ENCODE measurements at regions not wholly inside any gene's neighbourhood (a gene's known extent, or its start where the extent isn't known, plus 50 kb on each side); places are given as distances from the start of the nearest gene placed in this dataset.
"Not testable (repeated sequence)": the region's sequence is repeated elsewhere in the genome, so short reads cannot be mapped to it uniquely, and the experiment has no call there.

DNA sequence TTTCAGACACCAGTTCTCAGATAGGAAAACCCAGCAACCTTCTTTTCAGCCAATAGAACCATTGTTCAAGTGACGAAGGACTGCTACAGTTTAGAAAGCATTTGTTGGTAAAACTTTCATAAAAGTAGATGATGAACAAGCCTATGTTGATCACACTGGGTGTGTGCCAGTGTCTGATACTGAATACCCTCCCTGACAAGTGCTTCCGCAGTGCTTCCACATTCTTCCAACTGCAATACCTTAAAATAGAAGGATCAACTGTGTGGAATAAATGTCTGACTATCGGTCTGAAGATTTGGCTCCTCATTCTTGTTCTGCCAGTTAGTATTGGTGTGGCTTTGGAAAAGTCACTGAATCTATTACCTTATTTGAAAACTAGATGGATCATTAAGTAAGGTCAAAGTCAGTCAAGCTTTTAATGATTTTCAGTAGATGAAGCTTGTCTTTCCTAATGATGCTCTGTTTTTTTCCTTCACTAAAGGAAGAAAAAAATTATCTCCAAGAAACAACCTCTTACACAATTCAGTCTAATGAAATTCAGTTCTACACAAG, 479.4 kb upstream of the CBLB start:
- H3K27ac ChIP-seq (ENCODE audit: low read length) = no peak overlapping the region
- peaks cover 11 to 15% (median 11%) of the 10 kb centered on the region in 3 donors for H3K4me1 Mint-ChIP-seq
- no peaks in the 10 kb centered on the region for H3K36me3 Mint-ChIP-seq
- no peak overlapping the region for H3K27ac Mint-ChIP-seq
- no peaks in the 10 kb centered on the region for H3K9me3 ChIP-seq
- no peaks in the 10 kb centered on the region for H3K27me3 ChIP-seq (replicated peaks in 1 of 2; ENCODE audit: control insufficient read depth in 2 of 2, extremely low read depth in 1 of 2, insufficient read depth in 2 of 2, low read length in 1 of 2)
- H3K27me3 Mint-ChIP-seq = no peaks in the 10 kb centered on the region
- H3K4me3 Mint-ChIP-seq = no peak overlapping the region
- no peaks in the 10 kb centered on the region for H3K36me3 ChIP-seq (ENCODE audit: control insufficient read depth in 2 of 2, extremely low read depth in 1 of 2, insufficient read depth in 1 of 2, low read length in 1 of 2)
- no peak overlapping the region for H3K4me3 ChIP-seq (ENCODE audit: control insufficient read depth in 1 of 2, extremely low read depth in 1 of 2, low read length in 1 of 2)
- DNase-seq (no peak), ATAC-seq (replicated peaks in 1 of 4) (no peak)
- H3K9me3 Mint-ChIP-seq = no peaks in the 10 kb centered on the region
- no CpG with 5 or more reads among the region's 3 CpGs for WGBS (ENCODE audit: insufficient coverage)
- ChIA-PET CTCF (no interaction called here), POLR2A (no interaction called here)
- H3K4me1 ChIP-seq (ENCODE audit: control insufficient read depth in 1 of 2, extremely low read depth in 1 of 2, insufficient read depth in 2 of 2, low read length in 2 of 2) = peaks cover 0 to 6% of the 10 kb centered on the region in 2 experiments

DNA sequence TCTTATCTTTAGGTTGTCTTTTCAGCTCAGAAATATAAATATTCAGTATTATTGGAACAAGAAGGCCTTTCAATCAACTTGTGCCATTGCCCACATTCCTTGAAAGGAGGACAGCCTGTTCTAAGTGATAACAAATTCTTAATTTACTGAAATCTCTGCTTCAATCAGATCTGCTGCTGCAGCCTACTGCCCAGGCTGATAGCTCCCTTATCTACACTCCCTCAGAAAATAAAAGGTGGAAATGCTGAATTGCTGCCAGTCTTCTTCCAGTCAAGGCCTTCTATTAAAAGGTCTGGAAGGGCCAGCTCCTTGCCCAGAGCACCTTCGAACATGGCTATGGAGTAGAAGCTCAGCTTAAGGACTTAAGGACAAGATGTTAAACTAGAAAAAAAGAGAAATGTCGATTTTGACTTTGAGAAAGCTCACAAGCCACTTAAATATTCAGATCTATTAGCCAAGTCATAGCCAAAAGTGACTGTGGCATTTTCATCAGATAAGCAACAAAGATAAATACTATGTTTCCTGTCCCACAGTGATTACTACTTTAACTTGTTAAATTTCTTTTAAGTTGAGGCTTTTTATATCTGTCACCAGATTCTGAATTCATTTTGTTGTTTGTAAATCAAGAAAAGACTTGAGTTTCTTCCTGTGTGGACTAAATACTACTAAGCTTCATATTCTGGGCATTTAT, 480.5 kb upstream of the CBLB start:
- WGBS (ENCODE audit: insufficient coverage) = no CpG with 5 or more reads among the region's 2 CpGs
- peak overlapping the region; percentile 18 to 69 for H3K27ac Mint-ChIP-seq
- no peaks in the 10 kb centered on the region for H3K9me3 Mint-ChIP-seq
- DNase-seq (no peak), ATAC-seq (replicated peaks in 1 of 4) (no peak)
- CTCF ChIA-PET = no interaction called here
- Histone ChIP-seq H3K4me3 (ENCODE audit: control insufficient read depth in 1 of 2, extremely low read depth in 1 of 2, low read length in 1 of 2) (no peak overlapping the region), H3K36me3 (ENCODE audit: control insufficient read depth in 2 of 2, extremely low read depth in 1 of 2, insufficient read depth in 1 of 2, low read length in 1 of 2) (no peaks in the 10 kb centered on the region), H3K27ac (ENCODE audit: low read length) (no peak overlapping the region), H3K4me1 (ENCODE audit: control insufficient read depth in 1 of 2, extremely low read depth in 1 of 2, insufficient read depth in 2 of 2, low read length in 2 of 2) (peaks cover 0 to 6% of the 10 kb centered on the region in 2 experiments), H3K9me3 (no peaks in the 10 kb centered on the region), H3K27me3 (replicated peaks in 1 of 2; ENCODE audit: control insufficient read depth in 2 of 2, extremely low read depth in 1 of 2, insufficient read depth in 2 of 2, low read length in 1 of 2) (no peaks in the 10 kb centered on the region)
- no peaks in the 10 kb centered on the region for H3K36me3 Mint-ChIP-seq
- POLR2A ChIA-PET = interaction anchor here in 1 of 2 donors (0.7 kb wide), 1 partner anchor 55 kb away, joined by 3 read pairs; no protein-coding TSS in a partner anchor
- H3K4me3 Mint-ChIP-seq = no peak overlapping the region
- no peaks in the 10 kb centered on the region for H3K27me3 Mint-ChIP-seq
- peaks cover 11 to 15% (median 11%) of the 10 kb centered on the region in 3 donors for H3K4me1 Mint-ChIP-seq

DNA sequence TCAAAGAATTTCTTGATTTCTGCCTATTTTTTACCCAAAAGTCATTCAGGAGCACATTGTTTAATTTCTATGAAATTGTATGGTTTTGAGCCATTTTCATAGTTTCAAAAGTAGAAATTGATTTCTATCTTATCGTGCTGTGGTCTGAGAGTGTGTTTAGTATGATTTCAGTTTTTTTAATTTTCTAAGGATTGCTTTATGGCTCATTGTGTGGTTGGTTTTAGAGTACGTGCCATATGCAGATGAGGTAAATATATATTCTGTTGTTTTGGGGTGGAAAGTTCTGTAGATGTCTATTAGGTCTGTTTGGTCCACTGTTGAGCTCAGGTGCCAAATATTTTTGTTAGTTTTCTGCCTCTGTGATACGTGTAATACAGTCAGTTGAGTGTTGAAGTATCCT, 487.1 kb upstream of the CBLB start:
- H3K27me3 ChIP-seq (replicated peaks in 1 of 2; ENCODE audit: control insufficient read depth in 2 of 2, extremely low read depth in 1 of 2, insufficient read depth in 2 of 2, low read length in 1 of 2) = no peaks in the 10 kb centered on the region
- Mint-ChIP-seq H3K27me3 (no peaks in the 10 kb centered on the region), H3K27ac (no peak overlapping the region), H3K9me3 (peaks cover 0 to 4% (median 0%) of the 10 kb centered on the region in 3 donors), H3K4me3 (no peak overlapping the region), H3K4me1 (no peaks in the 10 kb centered on the region), H3K36me3 (no peaks in the 10 kb centered on the region)
- H3K36me3 ChIP-seq (ENCODE audit: control insufficient read depth in 2 of 2, extremely low read depth in 1 of 2, insufficient read depth in 1 of 2, low read length in 1 of 2) = no peaks in the 10 kb centered on the region
- no peaks in the 10 kb centered on the region for H3K4me1 ChIP-seq (ENCODE audit: control insufficient read depth in 1 of 2, extremely low read depth in 1 of 2, insufficient read depth in 2 of 2, low read length in 2 of 2)
- DNase-seq (no peak), ATAC-seq (replicated peaks in 1 of 4) (no peak)
- H3K4me3 ChIP-seq (ENCODE audit: control insufficient read depth in 1 of 2, extremely low read depth in 1 of 2, low read length in 1 of 2) = no peak overlapping the region
- WGBS (ENCODE audit: insufficient coverage) = 81% methylated on average over 2 of the region's 3 CpGs
- H3K9me3 ChIP-seq = no peaks in the 10 kb centered on the region
- CTCF ChIA-PET = no interaction called here
- no peak overlapping the region for H3K27ac ChIP-seq (ENCODE audit: low read length)
- POLR2A ChIA-PET = no interaction called here

DNA sequence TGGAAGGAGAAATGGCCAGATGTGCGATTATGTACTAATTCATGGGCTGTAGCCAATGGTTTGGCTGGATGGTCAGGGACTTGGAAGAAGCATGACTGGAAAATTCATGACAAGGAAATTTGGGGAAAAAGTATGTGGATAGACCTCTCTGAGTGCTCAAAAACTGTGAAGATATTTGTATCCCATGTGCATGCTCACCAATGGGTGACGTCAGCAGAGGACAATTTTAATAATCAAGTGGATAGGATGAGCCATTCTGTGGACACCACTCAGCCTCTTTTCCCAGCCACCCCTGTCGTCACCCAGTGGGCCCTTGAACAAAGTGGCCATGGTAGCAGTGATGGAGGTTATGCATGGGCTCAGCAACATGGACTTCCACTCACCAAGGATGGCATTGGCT, 490.9 kb upstream of the CBLB start:
- Mint-ChIP-seq H3K4me1 (peaks cover 0 to under 1% (median 0%) of the 10 kb centered on the region in 3 donors), H3K27ac (no peak overlapping the region), H3K36me3 (no peaks in the 10 kb centered on the region), H3K4me3 (no peak overlapping the region), H3K27me3 (no peaks in the 10 kb centered on the region), H3K9me3 (peaks cover 2 to 4% (median 4%) of the 10 kb centered on the region in 3 donors)
- H3K4me1 ChIP-seq (ENCODE audit: control insufficient read depth in 1 of 2, extremely low read depth in 1 of 2, insufficient read depth in 2 of 2, low read length in 2 of 2) = no peaks in the 10 kb centered on the region
- 100% methylated on average over 2 of the region's 3 CpGs for WGBS (ENCODE audit: insufficient coverage)
- ATAC-seq (replicated peaks in 1 of 4) = no peak
- ChIA-PET POLR2A (no interaction called here), CTCF (no interaction called here)
- H3K27me3 ChIP-seq (replicated peaks in 1 of 2; ENCODE audit: control insufficient read depth in 2 of 2, extremely low read depth in 1 of 2, insufficient read depth in 2 of 2, low read length in 1 of 2) = no peaks in the 10 kb centered on the region
- H3K9me3 ChIP-seq = no peaks in the 10 kb centered on the region
- no peak overlapping the region for H3K27ac ChIP-seq (ENCODE audit: low read length)
- H3K4me3 ChIP-seq (ENCODE audit: control insufficient read depth in 1 of 2, extremely low read depth in 1 of 2, low read length in 1 of 2) = no peak overlapping the region
- no peak for DNase-seq
- H3K36me3 ChIP-seq (ENCODE audit: control insufficient read depth in 2 of 2, extremely low read depth in 1 of 2, insufficient read depth in 1 of 2, low read length in 1 of 2) = no peaks in the 10 kb centered on the region

DNA sequence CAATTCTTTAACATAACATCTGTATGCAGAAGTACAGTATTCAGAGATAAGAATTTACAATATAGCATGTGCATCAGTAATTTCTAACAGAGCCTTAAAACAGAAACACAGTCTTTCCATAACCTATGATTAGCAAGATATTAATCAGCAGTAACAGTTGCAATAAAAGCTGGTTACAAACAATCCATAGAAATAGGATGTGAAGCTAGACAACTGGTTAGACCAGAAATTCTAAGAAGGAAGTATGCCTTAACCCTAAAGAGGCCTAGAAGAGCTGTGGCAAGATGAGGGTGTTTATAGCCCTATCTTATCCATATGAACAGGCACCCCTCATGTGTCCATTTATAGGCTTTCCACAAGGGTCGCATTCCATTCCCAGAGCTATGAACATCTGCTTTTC, 492.1 kb upstream of the CBLB start:
- no CpG with 5 or more reads among the region's 1 CpG for WGBS (ENCODE audit: insufficient coverage)
- H3K4me3 Mint-ChIP-seq; POLR2A ChIA-PET; H3K27ac Mint-ChIP-seq; H3K27me3 ChIP-seq (replicated peaks in 1 of 2; ENCODE audit: control insufficient read depth in 2 of 2, extremely low read depth in 1 of 2, insufficient read depth in 2 of 2, low read length in 1 of 2); H3K27ac ChIP-seq (ENCODE audit: low read length); H3K36me3 Mint-ChIP-seq; H3K9me3 Mint-ChIP-seq; H3K9me3 ChIP-seq; DNase-seq; H3K4me3 ChIP-seq (ENCODE audit: control insufficient read depth in 1 of 2, extremely low read depth in 1 of 2, low read length in 1 of 2); CTCF ChIA-PET; H3K27me3 Mint-ChIP-seq; H3K36me3 ChIP-seq (ENCODE audit: control insufficient read depth in 2 of 2, extremely low read depth in 1 of 2, insufficient read depth in 1 of 2, low read length in 1 of 2); ATAC-seq (replicated peaks in 1 of 4); H3K4me1 ChIP-seq (ENCODE audit: control insufficient read depth in 1 of 2, extremely low read depth in 1 of 2, insufficient read depth in 2 of 2, low read length in 2 of 2): not testable (repeated sequence)
- peaks cover 5 to 11% (median 7%) of the 10 kb centered on the region in 3 donors for H3K4me1 Mint-ChIP-seq

DNA sequence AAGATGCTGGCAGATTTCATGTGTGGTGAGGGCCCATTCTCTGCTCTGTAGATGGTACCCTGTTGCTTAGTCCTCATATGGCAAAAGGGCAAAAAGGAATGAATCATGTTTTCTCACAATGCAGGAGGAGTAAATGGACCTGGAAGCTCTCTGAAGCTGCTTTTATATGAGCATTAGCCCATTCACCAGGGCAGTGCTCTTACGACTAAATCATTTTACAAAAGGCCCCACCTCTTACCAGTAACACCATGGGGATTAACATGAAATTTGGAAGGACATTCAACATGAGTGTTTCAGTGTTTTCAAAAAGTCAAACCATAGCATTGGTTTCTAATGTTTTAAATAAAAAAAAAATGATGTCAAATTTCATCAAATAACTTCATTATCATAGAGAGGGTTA, 495.7 kb upstream of the CBLB start:
- POLR2A ChIA-PET = no interaction called here
- H3K27ac Mint-ChIP-seq = no peak overlapping the region
- no peaks in the 10 kb centered on the region for H3K36me3 ChIP-seq (ENCODE audit: control insufficient read depth in 2 of 2, extremely low read depth in 1 of 2, insufficient read depth in 1 of 2, low read length in 1 of 2)

More for the DNA sequence above, 495.7 kb upstream of the CBLB start:
- Histone ChIP-seq H3K4me1 (ENCODE audit: control insufficient read depth in 1 of 2, extremely low read depth in 1 of 2, insufficient read depth in 2 of 2, low read length in 2 of 2) (no peaks in the 10 kb centered on the region), H3K27ac (ENCODE audit: low read length) (no peak overlapping the region), H3K4me3 (ENCODE audit: control insufficient read depth in 1 of 2, extremely low read depth in 1 of 2, low read length in 1 of 2) (no peak overlapping the region), H3K9me3 (no peaks in the 10 kb centered on the region), H3K27me3 (replicated peaks in 1 of 2; ENCODE audit: control insufficient read depth in 2 of 2, extremely low read depth in 1 of 2, insufficient read depth in 2 of 2, low read length in 1 of 2) (no peaks in the 10 kb centered on the region)
- CTCF ChIA-PET = no interaction called here
- no peaks in the 10 kb centered on the region for H3K36me3 Mint-ChIP-seq
- no CpG with 5 or more reads among the region's 1 CpG for WGBS (ENCODE audit: insufficient coverage)
- peaks cover 2 to 4% (median 3%) of the 10 kb centered on the region in 3 donors for H3K9me3 Mint-ChIP-seq
- ATAC-seq (replicated peaks in 1 of 4) = no peak
- H3K4me1 Mint-ChIP-seq = peaks cover 5 to 11% (median 7%) of the 10 kb centered on the region in 3 donors
- DNase-seq = no peak
- no peak overlapping the region for H3K4me3 Mint-ChIP-seq
- H3K27me3 Mint-ChIP-seq = no peaks in the 10 kb centered on the region
